Keratinocyte (primary cell): ENCODE measurements at regions not wholly inside any gene's neighbourhood (a gene's known extent, or its start where the extent isn't known, plus 50 kb on each side); places are given as distances from the start of the nearest gene placed in this dataset.

ENCODE experiments used
- CTCF ChIP-seq, 3 experiments: IDR thresholded peaks in 1 of 3; conservative IDR thresholded peaks in 1 of 3; optimal IDR thresholded peaks in 1 of 3; 2 replicates in 2 of 3; 3 replicates in 1 of 3; pipeline versions ENCODE3 to v1.5.1; 2011; ENCODE audit warnings: low read length in 3 of 3, mild to moderate bottlenecking in 3 of 3, moderate library complexity in 2 of 3, control low read depth in 1 of 3, inconsistent platforms in 1 of 3; ENCODE audit not compliant: insufficient read depth in 2 of 3; ENCODE audit errors: extremely low read depth in 1 of 3
- EZH2 ChIP-seq: IDR thresholded peaks from one replicate; pipeline ENCODE4 v1.6.1; 2012; ENCODE audit warnings: inconsistent platforms, mild to moderate bottlenecking, low read length, moderate library complexity

DNA sequence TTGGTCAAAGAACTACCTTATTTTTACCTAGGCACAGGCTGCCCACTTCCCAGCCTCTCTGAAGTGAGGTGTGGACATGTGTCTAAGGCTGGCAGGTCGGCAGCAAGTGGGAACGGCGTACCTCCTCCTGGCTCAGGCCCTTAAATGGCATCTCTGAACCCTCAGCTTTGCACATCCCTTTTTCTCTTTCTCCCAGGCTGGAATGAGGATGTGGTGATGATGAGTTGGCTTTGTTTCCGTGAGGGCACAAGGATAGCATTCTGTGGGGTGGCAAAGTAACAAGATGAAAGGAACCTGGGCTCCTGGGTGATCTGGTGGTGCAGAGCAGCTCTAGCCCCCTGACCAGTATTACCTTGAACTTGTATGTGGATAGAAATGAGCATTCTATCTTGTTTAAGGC is 196.8 kb downstream of the REEP3 start:
- TF ChIP-seq CTCF (optimal IDR thresholded peaks at IDR 0.05 in 1 of 3, IDR thresholded peaks at IDR 0.05 in 1 of 3, conservative IDR thresholded peaks at IDR 0.05 in 1 of 3; ENCODE audit: extremely low read depth in 1 of 3, insufficient read depth in 2 of 3, low read length in 3 of 3) (no peak), EZH2 (no peak)
